ENCODE measurements at regions not wholly inside any gene's neighbourhood (a gene's known extent, or its start where the extent isn't known, plus 50 kb on each side); places are given as distances from the start of the nearest gene placed in this dataset.
"Not testable (repeated sequence)": the region's sequence is repeated elsewhere in the genome, so short reads cannot be mapped to it uniquely, and the experiment has no call there.

DNA sequence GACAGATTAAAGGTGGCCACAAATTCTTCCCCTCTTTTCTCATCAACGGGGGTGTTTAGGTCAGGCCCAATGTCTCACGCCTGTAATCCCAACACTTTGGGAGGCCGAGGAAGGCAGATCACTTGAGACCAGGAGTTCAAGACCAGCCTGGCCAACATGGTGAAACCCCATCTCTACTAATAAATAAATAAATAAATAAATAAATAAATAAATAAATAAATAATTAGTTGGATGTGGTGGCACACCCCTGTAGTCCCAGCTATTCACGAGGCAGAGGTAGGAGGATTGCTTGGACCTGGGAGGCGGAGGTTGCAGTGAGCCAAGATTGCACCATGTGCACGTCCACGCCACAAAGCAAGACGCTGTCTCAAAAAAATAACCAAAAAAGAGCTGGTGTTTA is 180.7 kb downstream of the FASLG start:
- not testable (repeated sequence) for DNase-seq

- no peak for DNase-seq
These were observed 184.5 kb downstream of the FASLG start for GRCh38 chr1:172843444-172843843.

DNA sequence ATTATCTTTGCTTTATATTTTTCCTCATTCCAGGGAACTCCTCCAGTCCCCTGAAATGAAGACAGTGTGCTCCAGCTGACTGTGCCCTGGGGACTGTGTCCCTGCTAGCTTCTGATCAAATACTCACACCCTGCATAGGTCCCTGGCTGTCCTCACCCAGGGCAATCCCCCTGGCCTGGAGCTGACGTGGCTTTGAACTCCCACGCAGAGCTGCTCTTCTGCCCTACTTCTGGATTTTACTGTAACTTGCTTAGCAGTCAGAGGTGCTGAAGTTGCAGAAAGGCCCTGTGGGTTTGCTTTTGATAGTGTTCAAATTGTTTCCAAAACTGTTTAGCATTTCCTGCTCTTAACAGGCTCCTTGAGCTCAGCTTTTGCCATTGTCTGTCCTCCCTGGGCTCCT is 186.5 kb downstream of the FASLG start:
- peak; percentile 28 to 42 for DNase-seq

DNA sequence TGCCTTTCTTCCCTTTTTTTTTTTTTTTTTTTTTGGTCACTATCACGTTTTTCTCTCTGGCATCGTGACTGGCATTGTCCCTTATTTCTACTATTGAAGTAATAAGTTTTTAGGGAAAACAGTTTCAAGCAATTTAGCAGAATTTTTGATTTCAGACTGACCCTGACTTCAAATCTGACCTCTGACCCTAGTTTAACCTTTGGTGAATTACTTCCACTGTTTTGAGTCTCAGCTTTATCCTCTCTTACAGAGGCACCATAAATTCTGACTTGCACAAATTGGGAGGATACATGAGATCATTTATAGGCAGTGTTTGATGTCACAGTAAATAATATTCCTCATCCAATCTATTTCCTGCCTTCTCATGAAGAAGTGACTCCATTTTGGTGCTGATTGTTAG is 187.0 kb downstream of the FASLG start:
- DNase-seq = no peak

GRCh38 chr1:172847814-172848213 is 188.9 kb downstream of the FASLG start:
- not testable (repeated sequence) for DNase-seq

DNA sequence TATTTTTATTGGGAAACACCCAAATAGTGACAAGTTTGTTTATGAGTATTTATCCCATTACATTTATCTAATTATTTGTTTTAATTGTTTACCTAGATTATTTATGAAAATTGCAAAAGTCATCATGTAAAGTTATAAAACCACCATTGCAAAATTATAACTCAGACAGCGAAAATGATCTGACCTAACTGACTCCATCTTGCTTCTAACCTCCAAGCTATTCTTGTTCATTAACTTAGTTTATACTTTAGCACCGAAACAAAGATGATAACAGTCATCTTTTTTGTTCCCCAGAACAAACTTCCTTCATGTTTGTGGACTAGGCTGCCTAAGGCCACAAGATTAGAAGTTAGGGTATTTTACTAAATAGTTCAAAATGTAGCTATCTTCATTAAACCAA is 190.8 kb downstream of the FASLG start:
- no peak for DNase-seq

GRCh38 chr1:172851077-172851476 is 192.2 kb downstream of the FASLG start:
- no peak for DNase-seq

GRCh38 chr1:172851856-172852255 is 193.0 kb downstream of the FASLG start:
- no peak for DNase-seq

- not testable (repeated sequence) for DNase-seq
These were observed 194.8 kb downstream of the TNFSF18 start for GRCh38 chr1:172855983-172856382.

GRCh38 chr1:172863031-172863430 is 187.7 kb downstream of the TNFSF18 start:
- no peak for DNase-seq

GRCh38 chr1:172867216-172867818 is 183.4 kb downstream of the TNFSF18 start:
- peak in 1 of 2 donors; percentile 16 for DNase-seq

DNA sequence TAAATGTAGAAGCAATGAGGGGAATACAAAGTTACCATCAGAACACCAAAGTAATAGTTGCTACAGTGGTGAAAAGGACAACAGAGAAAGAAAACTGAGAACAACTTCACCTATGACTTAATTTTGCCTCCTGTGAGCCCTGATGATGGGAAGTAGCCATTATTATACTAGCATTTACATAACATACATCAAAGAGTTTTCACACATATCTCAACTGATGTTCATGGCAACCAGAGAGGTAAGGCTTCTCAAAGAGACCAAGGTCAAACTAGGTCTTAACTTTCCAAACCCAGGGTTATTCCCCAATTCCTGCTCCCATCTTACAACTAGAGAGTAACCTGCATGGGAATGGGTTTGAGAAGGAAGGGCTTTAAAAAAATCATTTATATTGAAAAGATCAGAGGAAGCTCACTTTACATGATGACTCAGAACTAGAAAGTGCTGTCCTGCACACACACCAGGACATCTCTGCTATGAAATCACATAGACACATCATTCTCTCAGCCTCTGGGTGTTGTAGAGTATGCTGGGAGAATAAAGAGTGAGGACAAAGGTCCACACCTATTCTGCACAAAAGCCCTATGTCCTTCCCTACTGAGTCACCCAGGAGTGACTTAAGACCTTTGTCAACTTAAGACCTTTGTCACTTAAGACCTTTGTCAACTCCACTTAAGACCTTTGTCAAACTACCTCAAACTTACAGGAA is 179.7 kb downstream of the TNFSF18 start:
- no peak for DNase-seq

- DNase-seq = peak in 1 of 2 donors; percentile 2
These were observed 175.8 kb downstream of the TNFSF18 start for GRCh38 chr1:172874950-172875349.

GRCh38 chr1:172875892-172876291 is 174.8 kb downstream of the TNFSF18 start:
- no peak for DNase-seq

DNA sequence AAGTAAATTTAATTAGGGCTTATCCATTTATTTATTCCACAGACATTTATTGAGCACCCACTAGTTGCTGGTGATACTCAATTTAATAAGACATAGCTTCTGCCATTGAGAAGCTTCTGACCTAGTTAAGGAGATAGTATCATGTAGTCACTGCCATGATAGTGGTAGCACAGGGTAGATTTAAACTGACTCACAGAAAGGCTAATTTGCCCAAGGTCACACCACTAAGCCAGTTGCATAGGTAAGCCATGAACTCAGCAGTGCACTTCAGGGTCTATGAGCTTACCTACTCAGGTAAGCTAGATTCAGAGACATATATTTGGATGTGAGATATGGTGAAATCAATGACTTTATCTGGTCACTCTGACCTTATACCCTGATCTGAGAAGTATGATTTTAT is 168.4 kb downstream of the TNFSF18 start:
- DNase-seq = no peak

GRCh38 chr1:172882791-172883386 is 167.9 kb downstream of the TNFSF18 start:
- DNase-seq = no peak

GRCh38 chr1:172883387-172883791 is 167.4 kb downstream of the TNFSF18 start:
- DNase-seq = no peak

- no peak for DNase-seq
These were observed 166.9 kb downstream of the TNFSF18 start for GRCh38 chr1:172883844-172884243.

GRCh38 chr1:172885411-172885810 is 165.3 kb downstream of the TNFSF18 start:
- no peak for DNase-seq

DNA sequence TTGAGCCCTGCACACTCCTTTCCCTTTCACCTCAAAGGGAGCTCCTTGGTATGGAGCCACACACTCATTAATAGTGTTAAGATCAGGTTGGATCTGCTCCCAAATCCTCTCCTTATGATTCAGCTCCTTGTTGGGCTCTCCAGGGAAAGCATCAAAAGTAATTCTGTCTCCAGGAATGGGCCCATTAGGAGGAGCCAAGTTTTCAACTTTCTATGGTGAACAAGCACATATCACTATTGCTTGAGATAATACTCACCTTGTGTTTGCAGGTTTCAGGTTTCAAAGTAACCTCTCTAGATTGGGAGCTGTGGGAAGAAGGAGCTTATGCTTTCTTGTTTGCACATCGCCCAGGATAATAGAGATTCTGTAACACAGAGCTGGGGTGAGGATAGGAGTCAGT is 164.8 kb downstream of the TNFSF18 start:
- no peak for DNase-seq

GRCh38 chr1:172887162-172887561 is 163.6 kb downstream of the TNFSF18 start:
- DNase-seq = no peak

- DNase-seq = no peak
These were observed 157.4 kb downstream of the TNFSF18 start for GRCh38 chr1:172893146-172893841.

DNA sequence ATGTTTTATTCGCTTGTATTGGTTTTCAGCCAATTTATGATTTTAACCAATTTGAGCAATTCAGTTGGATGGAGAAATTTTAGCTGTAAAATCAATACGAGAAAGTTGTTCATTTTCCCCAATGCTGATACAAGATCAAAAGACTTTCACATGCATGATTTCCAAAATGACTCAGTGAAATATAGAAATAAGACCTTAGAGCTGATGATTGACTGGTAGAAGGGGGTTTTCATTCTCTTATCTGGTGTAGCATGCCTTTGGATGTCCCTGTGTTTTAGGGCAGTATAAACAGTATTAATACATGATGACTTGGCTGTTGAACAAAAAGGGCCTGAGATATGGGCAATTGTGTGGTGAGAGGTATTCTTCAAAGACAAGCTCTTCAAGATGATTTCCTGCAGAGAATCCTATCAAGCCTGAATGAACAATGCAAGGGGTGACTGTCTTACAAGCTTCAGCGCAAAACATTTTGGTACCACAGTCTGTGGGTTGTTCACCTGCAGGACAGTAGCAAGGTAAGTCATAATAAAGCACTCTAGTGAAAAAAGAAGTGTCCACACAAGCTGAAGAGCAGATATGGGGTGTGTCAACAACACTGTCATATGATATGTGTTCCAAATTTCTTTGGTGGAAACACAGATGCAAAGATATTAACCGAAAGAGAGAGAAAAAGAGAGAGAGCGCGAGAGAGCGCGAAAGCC is 156.2 kb downstream of the TNFSF18 start:
- DNase-seq = no peak
